Trophoblast cell (in vitro differentiated cells and primary cell): ENCODE measurements at regions not wholly inside any gene's neighbourhood (a gene's known extent, or its start where the extent isn't known, plus 50 kb on each side); places are given as distances from the start of the nearest gene placed in this dataset.

Experiments
- DNase-seq, 2 donors: peaks; one replicate each; pipeline ENCODE4 v3.0.0-alpha.2; 2016
- H2AFZ ChIP-seq: 2 replicates; pipeline ENCODE4 v1.6.1; 2013; ENCODE audit warnings: low read length, moderate library complexity, mild to moderate bottlenecking; ENCODE audit not compliant: insufficient read depth, poor library complexity
- H2AK5ac ChIP-seq: 2 replicates; pipeline ENCODE4 v1.6.1; 2013; ENCODE audit warnings: mild to moderate bottlenecking, low read length
- H2BK120ac ChIP-seq: 2 replicates; pipeline ENCODE4 v1.6.1; 2013; ENCODE audit warnings: low read length, mild to moderate bottlenecking, moderate library complexity; ENCODE audit not compliant: insufficient read depth, poor library complexity
- H2BK12ac ChIP-seq: 2 replicates; pipeline ENCODE4 v1.6.1; 2013; ENCODE audit warnings: mild to moderate bottlenecking, low read length, moderate library complexity
- H2BK5ac ChIP-seq: 2 replicates; pipeline ENCODE4 v1.6.1; 2013; ENCODE audit warnings: low read length, low read depth, moderate library complexity, mild to moderate bottlenecking; ENCODE audit not compliant: poor library complexity
- H3K14ac ChIP-seq: 2 replicates; pipeline ENCODE4 v1.6.1; 2013; ENCODE audit warnings: mild to moderate bottlenecking, low read length
- H3K18ac ChIP-seq: 2 replicates; pipeline ENCODE4 v1.6.1; 2013; ENCODE audit warnings: mild to moderate bottlenecking, low read length
- H3K23ac ChIP-seq: 2 replicates; pipeline ENCODE4 v1.6.1; 2013; ENCODE audit warnings: low read length
- H3K27ac ChIP-seq: 2 replicates; pipeline ENCODE4 v1.5.1; 2013; ENCODE audit warnings: low read depth, mild to moderate bottlenecking, inconsistent platforms, low read length, moderate library complexity
- H3K27me3 ChIP-seq: 2 replicates; pipeline ENCODE4 v1.6.1; 2013; ENCODE audit warnings: inconsistent platforms, mild to moderate bottlenecking, low read length, moderate library complexity; ENCODE audit not compliant: insufficient read depth
- H3K36me3 ChIP-seq, 2 experiments: 1 replicate in 1 of 2; 2 replicates in 1 of 2; pipeline ENCODE4 v1.6.1; 2013; ENCODE audit warnings: low read length in 2 of 2, mild to moderate bottlenecking in 2 of 2, moderate library complexity in 1 of 2; ENCODE audit not compliant: insufficient read depth in 2 of 2, control insufficient read depth in 1 of 2
- H3K4ac ChIP-seq: 2 replicates; pipeline ENCODE4 v1.6.1; 2013; ENCODE audit warnings: low read depth, mild to moderate bottlenecking, low read length, moderate library complexity
- H3K4me1 ChIP-seq, 2 experiments: 1 replicate in 1 of 2; 2 replicates in 1 of 2; pipeline ENCODE4 v1.6.1; 2013; ENCODE audit warnings: low read length in 2 of 2, mild to moderate bottlenecking in 2 of 2, moderate library complexity in 1 of 2; ENCODE audit not compliant: insufficient read depth in 2 of 2, control insufficient read depth in 1 of 2
- H3K4me2 ChIP-seq: 2 replicates; pipeline ENCODE4 v1.6.1; 2013; ENCODE audit warnings: inconsistent platforms, mild to moderate bottlenecking, low read length, moderate library complexity
- H3K4me3 ChIP-seq: 2 replicates; pipeline ENCODE4 v1.5.1; 2013; ENCODE audit warnings: mild to moderate bottlenecking, low read depth, low read length, inconsistent platforms
- H3K79me1 ChIP-seq: one replicate; pipeline ENCODE4 v1.6.1; 2013; ENCODE audit warnings: low read length
- H3K79me2 ChIP-seq: 2 replicates; pipeline ENCODE4 v1.6.1; 2013; ENCODE audit warnings: low read length, mild to moderate bottlenecking; ENCODE audit not compliant: control insufficient read depth, insufficient read depth, poor library complexity
- H3K9ac ChIP-seq: 2 replicates; pipeline ENCODE4 v1.6.1; 2013; ENCODE audit warnings: mild to moderate bottlenecking, low read length
- H3K9me3 ChIP-seq: 2 replicates; pipeline ENCODE4 v1.6.1; 2013; ENCODE audit warnings: low read depth, mild to moderate bottlenecking, control low read depth, inconsistent platforms, low read length; ENCODE audit not compliant: insufficient read depth
- H4K12ac ChIP-seq: 2 replicates; pipeline ENCODE4 v1.6.1; 2013; ENCODE audit warnings: low read depth, mild to moderate bottlenecking, low read length, moderate library complexity
- H4K8ac ChIP-seq: 2 replicates; pipeline ENCODE4 v1.6.1; 2013; ENCODE audit warnings: low read depth, mild to moderate bottlenecking, low read length, moderate library complexity
- H4K91ac ChIP-seq: one replicate; pipeline ENCODE4 v1.6.1; 2013; ENCODE audit warnings: low read depth, mild to moderate bottlenecking, low read length, moderate library complexity
- WGBS: extraction: QIAGEN DNeasy Blood & Tissue Kit; methylation state at CpG from one replicate; pipeline ENCODE4 v1.1.7; 2013; ENCODE audit warnings: missing lambda C conversion rate; ENCODE audit not compliant: insufficient read length, insufficient coverage; ENCODE audit errors: extremely low coverage; 5-methylcytosine and 5-hydroxymethylcytosine counted together

DNA sequence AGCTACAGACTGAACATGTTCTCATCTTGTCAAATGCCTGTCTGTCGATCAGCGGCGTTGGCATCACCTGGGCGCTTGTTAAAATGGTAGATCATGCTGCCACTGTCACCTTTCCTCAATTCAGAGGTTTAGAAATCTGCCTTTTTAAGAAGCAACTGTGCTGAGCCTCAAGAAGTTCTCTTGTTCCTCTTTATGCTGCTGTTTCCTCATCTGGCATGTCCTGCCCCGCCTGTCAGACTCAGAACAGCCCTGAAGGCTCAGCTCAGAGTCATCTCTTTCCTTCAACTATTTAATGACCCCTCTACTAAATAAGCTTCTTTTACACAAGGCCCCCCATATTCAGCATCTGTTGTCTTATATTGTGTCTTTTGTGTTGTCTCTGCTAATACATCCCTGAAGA, 368.2 kb downstream of the EPM2A start:
- Histone ChIP-seq H2AFZ (no peak overlapping the region), H3K4me1 (no peaks in the 10 kb centered on the region), H3K4ac (no peak overlapping the region), H3K9ac (no peak overlapping the region), H2BK120ac (no peak overlapping the region), H3K23ac (no peak overlapping the region), H3K27ac (no peak overlapping the region), H3K36me3 (no peaks in the 10 kb centered on the region), H2AK5ac (no peak overlapping the region), H2BK12ac (no peak overlapping the region), H3K79me1 (no peaks in the 10 kb centered on the region), H2BK5ac (no peak overlapping the region), H3K14ac (no peak overlapping the region), H3K79me2 (no peaks in the 10 kb centered on the region), H3K18ac (no peak overlapping the region), H3K27me3 (no peaks in the 10 kb centered on the region), H4K8ac (no peak overlapping the region), H3K4me3 (no peak overlapping the region), H4K12ac (no peak overlapping the region), H4K91ac (no peak overlapping the region), H3K4me2 (no peak overlapping the region), H3K9me3 (no peaks in the 10 kb centered on the region)
- no CpG with 5 or more reads among the region's 5 CpGs for WGBS
- no peak for DNase-seq

DNA sequence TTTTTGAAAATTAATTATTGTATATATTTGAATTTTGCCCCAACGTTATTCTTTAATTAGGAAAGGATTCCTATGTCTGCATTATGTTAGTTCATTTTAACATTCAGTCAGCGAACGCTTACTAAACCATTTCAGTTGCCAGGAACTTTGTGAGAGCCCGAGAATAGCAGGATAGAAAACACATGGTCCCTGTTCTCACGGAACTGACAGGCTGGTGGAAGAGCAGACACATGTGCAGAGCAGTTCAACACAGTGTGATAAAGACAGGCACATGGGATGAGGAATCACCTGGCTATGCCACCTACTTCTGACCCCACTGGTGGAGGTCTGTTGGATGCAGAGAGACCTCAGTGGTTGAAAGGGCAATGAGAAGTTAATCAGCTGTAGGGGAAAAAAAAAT, 367.2 kb downstream of the EPM2A start:
- no CpG with 5 or more reads among the region's 5 CpGs for WGBS
- no peak overlapping the region for H3K23ac ChIP-seq
- H3K79me1 ChIP-seq = no peaks in the 10 kb centered on the region
- H3K14ac ChIP-seq = no peak overlapping the region
- H3K27ac ChIP-seq = no peak overlapping the region
- H4K12ac ChIP-seq = no peak overlapping the region
- no peak for DNase-seq
- H2BK5ac ChIP-seq = no peak overlapping the region
- H3K36me3 ChIP-seq = no peaks in the 10 kb centered on the region
- H3K4ac ChIP-seq = no peak overlapping the region
- H2AK5ac ChIP-seq = no peak overlapping the region
- H2AFZ ChIP-seq = no peak overlapping the region
- no peak overlapping the region for H3K4me2 ChIP-seq
- no peaks in the 10 kb centered on the region for H3K9me3 ChIP-seq
- H2BK120ac ChIP-seq = no peak overlapping the region
- H4K8ac ChIP-seq = no peak overlapping the region
- no peaks in the 10 kb centered on the region for H3K4me1 ChIP-seq
- no peak overlapping the region for H3K4me3 ChIP-seq
- H4K91ac ChIP-seq = no peak overlapping the region
- H3K79me2 ChIP-seq = no peaks in the 10 kb centered on the region
- no peak overlapping the region for H2BK12ac ChIP-seq
- no peak overlapping the region for H3K9ac ChIP-seq
- H3K27me3 ChIP-seq = no peaks in the 10 kb centered on the region
- H3K18ac ChIP-seq = no peak overlapping the region

DNA sequence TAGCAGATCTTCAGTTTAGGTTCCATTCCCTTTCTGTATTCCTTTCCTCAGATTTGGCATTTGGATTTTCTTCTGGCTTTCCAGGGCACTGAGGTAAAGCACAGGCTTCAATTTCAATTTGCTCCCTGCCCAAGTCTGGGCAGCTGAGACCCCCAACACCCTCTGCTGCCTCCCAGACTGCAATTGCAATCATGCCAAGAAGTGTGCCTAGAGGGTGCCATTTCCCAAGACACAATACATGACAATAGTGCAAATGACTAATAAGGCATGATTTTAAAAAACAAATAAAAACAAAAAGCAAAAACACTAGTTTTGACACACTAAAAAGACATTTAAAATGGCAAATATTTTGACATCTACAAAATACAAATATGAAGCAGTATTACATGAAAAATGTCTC, 364.8 kb downstream of the EPM2A start:
- Histone ChIP-seq H3K27me3 (no peaks in the 10 kb centered on the region), H4K8ac (no peak overlapping the region), H4K12ac (no peak overlapping the region), H3K4me1 (no peaks in the 10 kb centered on the region), H2AK5ac (no peak overlapping the region), H2BK12ac (no peak overlapping the region), H3K36me3 (no peaks in the 10 kb centered on the region), H2BK5ac (no peak overlapping the region), H3K4ac (no peak overlapping the region), H3K9me3 (no peaks in the 10 kb centered on the region), H4K91ac (no peak overlapping the region), H3K18ac (no peak overlapping the region), H2BK120ac (no peak overlapping the region), H3K4me2 (no peak overlapping the region), H3K27ac (no peak overlapping the region), H3K23ac (no peak overlapping the region), H3K4me3 (no peak overlapping the region), H2AFZ (no peak overlapping the region), H3K79me1 (no peaks in the 10 kb centered on the region), H3K9ac (no peak overlapping the region), H3K14ac (no peak overlapping the region), H3K79me2 (no peaks in the 10 kb centered on the region)
- no peak for DNase-seq

DNA sequence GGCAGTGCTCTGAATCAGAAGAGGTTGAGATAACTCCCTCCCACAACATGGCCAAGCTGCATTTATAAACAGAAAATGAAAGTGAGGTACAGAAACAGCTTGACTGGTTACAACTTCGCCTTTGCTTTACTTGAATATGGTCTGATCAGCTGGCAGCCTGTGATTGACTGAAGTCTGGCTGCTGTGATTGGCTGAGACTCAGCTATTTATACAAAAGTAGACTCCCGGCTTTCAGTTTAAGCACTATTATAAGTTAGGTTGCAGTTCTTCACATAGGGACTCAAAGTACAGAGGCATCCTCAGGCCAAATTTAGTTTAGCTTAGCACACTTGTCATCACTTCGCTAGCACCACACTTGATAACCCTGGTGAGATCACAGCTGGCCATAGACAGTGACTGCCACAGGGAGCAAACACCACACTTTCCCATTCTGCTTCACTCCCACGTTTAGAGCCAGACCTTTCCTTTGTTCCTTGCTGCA, 362.6 kb downstream of the EPM2A start:
- H4K12ac ChIP-seq = no peak overlapping the region
- H3K18ac ChIP-seq = no peak overlapping the region
- H3K27me3 ChIP-seq = no peaks in the 10 kb centered on the region
- no peaks in the 10 kb centered on the region for H3K4me1 ChIP-seq
- no peaks in the 10 kb centered on the region for H3K36me3 ChIP-seq
- no peak overlapping the region for H4K91ac ChIP-seq
- H3K27ac ChIP-seq = no peak overlapping the region
- no peak overlapping the region for H2BK12ac ChIP-seq
- H3K4me3 ChIP-seq = no peak overlapping the region
- H3K9me3 ChIP-seq = no peaks in the 10 kb centered on the region
- H4K8ac ChIP-seq = no peak overlapping the region
- DNase-seq = no peak
- no peak overlapping the region for H2BK120ac ChIP-seq
- no peaks in the 10 kb centered on the region for H3K79me2 ChIP-seq
- no peak overlapping the region for H3K4ac ChIP-seq
- no peak overlapping the region for H3K23ac ChIP-seq
- H2BK5ac ChIP-seq = no peak overlapping the region
- H2AFZ ChIP-seq = no peak overlapping the region
- H3K79me1 ChIP-seq = no peaks in the 10 kb centered on the region
- no peak overlapping the region for H2AK5ac ChIP-seq
- H3K4me2 ChIP-seq = no peak overlapping the region
- no CpG with 5 or more reads among the region's 4 CpGs for WGBS
- no peak overlapping the region for H3K9ac ChIP-seq
- H3K14ac ChIP-seq = no peak overlapping the region
